Heart left ventricle (tissue), 13 donors: ENCODE measurements at regions not wholly inside any gene's neighbourhood (a gene's known extent, or its start where the extent isn't known, plus 50 kb on each side); places are given as distances from the start of the nearest gene placed in this dataset.

Experiments used
- POLR2A ChIP-seq, 2 donors: fragments of 450-650 bp; IDR thresholded peaks; one replicate each; pipeline ENCODE4 v1.6.1; 2017; ENCODE audit warnings: antibody characterized with exemption in 2 of 2, mild to moderate bottlenecking in 2 of 2, moderate library complexity in 2 of 2
- TF ChIP-seq, protein P1 (sequence below), 12 donors: fragments of 200-600 bp; sonication (generic) in 4 of 12; IDR thresholded peaks; one replicate each; pipeline versions ENCODE4 v1.5.0 to v1.8.0; 2018 to 2022; ENCODE audit warnings: antibody characterized with exemption in 12 of 12, mild to moderate bottlenecking in 5 of 12
- donor health status: ischemic (EF 13 %, LVEDD 7.1; RV severe dilation, severe dysfunction).
- donor health status: DM: no; HTN: yes; CAD: no.
- donor health status: DM: no; HTN: no; CAD: no.
- donor health status: ischemic (EF 25% LVEDD 6.9; RV normal size, moderate dysfunction).
- donor health status: ischemic (EF 25% LVEDD 5.7; RV mildly dilated, moderate dysfunction).
- donor health status: ischemic (EF 35%, LVEDD 5.7; RV mildly dilated, moderate dysfunction).
- donor health status: nonischemic (EF 11% LVEDD 7.7; RV severe dilation, severe dysfunction).
- donor health status: DM: yes; HTN: yes; CAD: no.
- donor health status: PGD.
- donor health status: ischemic (EF 29% LVEDD 5.4; RV normal size, mild dysfunction).
- donor health status: nonischemic (EF 23%, LVEDD 6.1; RV moderate dilation, normal function).

DNA sequence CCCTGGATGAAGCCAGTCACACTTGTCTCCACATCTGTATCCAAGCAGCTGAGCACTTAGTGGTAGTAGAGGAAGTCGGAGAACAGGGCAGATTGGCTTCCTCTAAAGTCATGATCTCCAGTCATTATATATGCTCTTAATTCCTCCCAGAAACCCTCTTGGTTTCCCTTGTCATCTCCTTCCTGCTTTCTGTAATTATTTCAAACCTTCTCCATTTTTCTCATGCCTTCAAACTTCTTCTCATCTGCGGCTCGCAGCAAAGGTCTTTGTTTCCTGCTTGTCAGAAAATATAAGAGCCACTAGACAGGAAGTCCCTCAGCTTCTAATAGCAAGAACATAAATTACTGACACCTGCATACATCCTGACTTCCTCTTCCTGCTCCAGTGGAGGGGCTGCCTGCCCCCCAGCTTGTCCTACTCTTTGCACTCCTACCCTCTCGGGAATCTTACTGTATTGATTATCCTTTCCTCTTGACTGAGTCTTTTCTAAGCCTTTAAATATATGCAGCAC, 124.6 kb upstream of the NGF start:
- TF ChIP-seq, protein P1, sequence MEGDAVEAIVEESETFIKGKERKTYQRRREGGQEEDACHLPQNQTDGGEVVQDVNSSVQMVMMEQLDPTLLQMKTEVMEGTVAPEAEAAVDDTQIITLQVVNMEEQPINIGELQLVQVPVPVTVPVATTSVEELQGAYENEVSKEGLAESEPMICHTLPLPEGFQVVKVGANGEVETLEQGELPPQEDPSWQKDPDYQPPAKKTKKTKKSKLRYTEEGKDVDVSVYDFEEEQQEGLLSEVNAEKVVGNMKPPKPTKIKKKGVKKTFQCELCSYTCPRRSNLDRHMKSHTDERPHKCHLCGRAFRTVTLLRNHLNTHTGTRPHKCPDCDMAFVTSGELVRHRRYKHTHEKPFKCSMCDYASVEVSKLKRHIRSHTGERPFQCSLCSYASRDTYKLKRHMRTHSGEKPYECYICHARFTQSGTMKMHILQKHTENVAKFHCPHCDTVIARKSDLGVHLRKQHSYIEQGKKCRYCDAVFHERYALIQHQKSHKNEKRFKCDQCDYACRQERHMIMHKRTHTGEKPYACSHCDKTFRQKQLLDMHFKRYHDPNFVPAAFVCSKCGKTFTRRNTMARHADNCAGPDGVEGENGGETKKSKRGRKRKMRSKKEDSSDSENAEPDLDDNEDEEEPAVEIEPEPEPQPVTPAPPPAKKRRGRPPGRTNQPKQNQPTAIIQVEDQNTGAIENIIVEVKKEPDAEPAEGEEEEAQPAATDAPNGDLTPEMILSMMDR (IDR thresholded peaks at IDR 0.05), result no peak
- TF ChIP-seq POLR2A (IDR thresholded peaks at IDR 0.05), result no peak
